ENCODE measurements at regions not wholly inside any gene's neighbourhood (a gene's known extent, or its start where the extent isn't known, plus 50 kb on each side); places are given as distances from the start of the nearest gene placed in this dataset.

DNA sequence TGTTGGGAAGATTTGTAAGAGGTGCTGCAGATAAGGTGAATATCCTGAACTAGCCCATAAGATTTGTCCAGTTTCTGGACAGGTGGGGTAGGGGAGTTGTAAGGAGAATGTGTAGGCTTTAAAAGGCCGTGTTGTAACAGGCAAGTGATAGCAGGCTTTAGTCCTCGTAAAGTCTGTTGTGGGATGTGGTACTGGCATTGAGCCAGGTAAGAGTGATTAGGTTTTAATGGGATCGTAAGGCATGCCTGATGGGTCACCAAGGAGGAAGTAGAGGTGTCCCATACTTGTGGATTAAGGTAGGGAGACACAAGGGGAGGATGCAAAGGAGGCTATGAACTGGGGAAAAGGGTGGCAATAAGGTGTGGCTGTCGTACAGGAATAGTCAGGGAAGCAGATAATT is 256.9 kb upstream of the DKK2 start:
- DNase-seq (ENCODE audit: insufficient read length): no peak
- no peak for TF ChIP-seq POLR2A (IDR thresholded peaks at IDR 0.05; ENCODE audit: low read depth, low read length)
- TF ChIP-seq POLR2AphosphoS5 (IDR thresholded peaks at IDR 0.05; ENCODE audit: low read depth, low read length): no peak
- no peak for TF ChIP-seq TAF1 (IDR thresholded peaks at IDR 0.05; ENCODE audit: borderline replicate concordance, low read depth, low read length)
- FAIRE-seq: no peak

DNA sequence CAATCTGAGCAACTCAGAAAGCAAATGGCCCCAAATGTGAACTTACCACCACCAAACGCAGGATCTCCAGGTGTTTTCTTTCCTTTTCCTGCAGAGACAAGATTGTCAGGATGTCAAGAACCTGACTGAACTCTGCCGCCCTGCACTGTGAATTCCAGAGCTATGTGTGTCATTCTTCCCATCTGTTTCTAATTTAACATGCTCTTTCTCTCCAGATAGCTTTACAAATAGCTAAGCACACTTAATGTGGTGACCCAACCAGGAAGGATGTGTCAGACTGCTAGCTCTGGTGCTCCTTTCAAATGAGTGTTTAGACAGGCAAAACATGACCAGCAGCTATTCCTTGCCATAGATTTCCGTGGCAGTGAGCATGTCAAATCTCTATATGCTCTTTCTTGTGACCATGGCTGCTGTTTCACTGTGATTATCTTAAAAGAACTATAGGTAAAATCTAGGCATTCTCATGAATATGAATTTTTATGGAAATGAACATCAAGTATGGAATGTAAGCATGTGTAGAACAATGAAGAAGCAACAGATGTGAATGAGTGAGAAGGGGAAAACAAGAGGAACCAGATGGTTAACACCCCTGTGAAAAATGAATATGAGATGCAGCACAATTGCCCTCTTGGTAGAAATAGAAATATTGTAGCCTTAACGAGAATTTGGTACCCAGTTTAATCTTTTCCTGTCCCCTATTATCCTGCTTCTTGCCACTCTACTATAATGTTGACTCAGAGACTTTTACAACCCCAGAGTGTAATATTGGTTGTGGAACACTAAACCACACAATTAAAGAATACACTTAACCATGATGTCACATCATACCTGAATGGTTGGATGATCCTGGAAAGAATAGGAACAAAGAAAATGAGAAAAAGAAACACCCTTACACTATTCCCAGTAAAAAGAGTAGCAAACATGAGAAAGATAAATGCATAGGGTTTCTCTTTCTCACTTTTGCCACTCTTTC is 247.8 kb upstream of the DKK2 start:
- TF ChIP-seq TAF1 (IDR thresholded peaks at IDR 0.05; ENCODE audit: borderline replicate concordance, low read depth, low read length): no peak
- no peak for TF ChIP-seq POLR2A (IDR thresholded peaks at IDR 0.05; ENCODE audit: low read depth, low read length)
- no peak for TF ChIP-seq POLR2AphosphoS5 (IDR thresholded peaks at IDR 0.05; ENCODE audit: low read depth, low read length)
- DNase-seq (ENCODE audit: insufficient read length) (no peak), FAIRE-seq (no peak)

GRCh38 chr4:107279733-107280132 is 243.6 kb upstream of the DKK2 start:
- DNase-seq (ENCODE audit: insufficient read length) (no peak), FAIRE-seq (no peak)

DNA sequence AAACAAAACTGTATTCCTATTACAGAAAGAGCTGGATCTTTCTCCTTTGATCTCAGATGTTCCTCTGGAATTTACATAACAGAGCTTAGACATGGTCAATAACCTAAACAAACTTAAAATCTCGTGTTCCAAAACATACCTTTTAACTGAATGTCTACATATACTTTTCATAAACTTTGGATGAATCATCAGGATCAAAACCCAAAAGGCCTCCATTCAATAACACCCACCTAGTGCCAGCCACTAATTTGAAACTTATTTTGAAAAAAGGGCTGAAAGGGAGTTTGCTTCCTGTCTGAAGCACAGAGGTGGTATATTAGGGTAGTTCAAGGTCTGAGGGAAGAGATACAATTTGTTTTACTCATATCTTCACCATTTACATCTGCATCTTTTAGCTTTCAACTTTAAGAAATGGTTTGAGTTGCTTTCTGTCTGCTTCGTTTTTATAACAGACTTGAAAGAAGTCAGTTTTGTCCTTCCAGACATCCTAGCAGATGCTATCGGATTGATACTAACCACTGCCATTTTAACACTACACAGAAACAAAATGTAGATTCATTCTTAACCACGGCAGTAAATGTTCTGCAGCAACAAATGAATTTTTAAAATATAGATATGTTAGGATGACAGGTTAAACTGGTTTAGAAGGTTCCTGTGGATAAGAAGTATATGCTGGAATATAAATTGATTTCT is 242.8 kb upstream of the DKK2 start:
- TF ChIP-seq TAF1 (IDR thresholded peaks at IDR 0.05; ENCODE audit: borderline replicate concordance, low read depth, low read length) (no peak), POLR2AphosphoS5 (IDR thresholded peaks at IDR 0.05; ENCODE audit: low read depth, low read length) (no peak), POLR2A (IDR thresholded peaks at IDR 0.05; ENCODE audit: low read depth, low read length) (no peak)
- FAIRE-seq (no peak), DNase-seq (ENCODE audit: insufficient read length) (no peak)

More at GRCh38 chr4:107279733-107280132, 243.6 kb upstream of the DKK2 start:
- TF ChIP-seq POLR2A (IDR thresholded peaks at IDR 0.05; ENCODE audit: low read depth, low read length): no peak

DNA sequence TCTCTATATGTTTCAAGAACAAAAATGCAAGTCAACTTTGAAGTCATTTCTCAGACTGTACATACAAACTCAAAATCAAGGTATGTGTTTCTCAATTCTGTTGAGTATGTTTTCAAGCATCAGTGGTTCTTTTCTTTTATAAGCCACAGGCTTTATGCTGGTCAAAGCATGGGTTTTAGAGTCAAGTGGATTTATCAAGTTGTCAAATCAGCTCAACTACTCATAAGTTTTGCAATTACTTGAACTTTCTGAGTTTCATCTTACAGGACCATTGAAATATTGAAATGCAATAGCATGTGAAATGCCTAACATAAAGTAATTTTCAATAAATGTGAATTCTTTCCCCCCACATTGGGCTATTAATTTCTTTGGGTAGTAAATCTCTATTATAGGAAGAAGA is 239.9 kb upstream of the DKK2 start:
- no peak for DNase-seq (ENCODE audit: insufficient read length)
- no peak for FAIRE-seq
- TF ChIP-seq POLR2AphosphoS5 (IDR thresholded peaks at IDR 0.05; ENCODE audit: low read depth, low read length): no peak
- TF ChIP-seq TAF1 (IDR thresholded peaks at IDR 0.05; ENCODE audit: borderline replicate concordance, low read depth, low read length): no peak
- no peak for TF ChIP-seq POLR2A (IDR thresholded peaks at IDR 0.05; ENCODE audit: low read depth, low read length)

DNA sequence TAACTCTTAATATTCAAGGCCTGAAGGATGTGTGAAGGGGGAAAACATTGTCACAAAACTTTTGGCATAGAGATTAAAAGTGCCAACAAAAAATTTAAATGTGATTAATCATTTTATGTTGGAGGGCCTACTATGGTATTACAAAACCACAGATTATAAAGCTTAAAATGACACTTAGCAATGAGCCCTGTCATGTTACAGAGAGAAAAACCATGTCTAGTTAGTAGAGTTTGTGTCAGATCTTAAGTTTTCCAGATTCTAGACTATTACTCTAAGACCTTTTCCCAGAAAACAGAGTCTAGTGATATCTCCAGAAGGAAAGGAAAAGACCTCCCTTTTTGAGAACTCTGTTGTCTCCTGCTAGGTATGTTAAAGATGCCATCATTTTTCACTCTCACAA is 239.1 kb upstream of the DKK2 start:
- TF ChIP-seq POLR2AphosphoS5 (IDR thresholded peaks at IDR 0.05; ENCODE audit: low read depth, low read length): no peak
- no peak for TF ChIP-seq TAF1 (IDR thresholded peaks at IDR 0.05; ENCODE audit: borderline replicate concordance, low read depth, low read length)
- no peak for FAIRE-seq
- DNase-seq (ENCODE audit: insufficient read length): no peak

DNA sequence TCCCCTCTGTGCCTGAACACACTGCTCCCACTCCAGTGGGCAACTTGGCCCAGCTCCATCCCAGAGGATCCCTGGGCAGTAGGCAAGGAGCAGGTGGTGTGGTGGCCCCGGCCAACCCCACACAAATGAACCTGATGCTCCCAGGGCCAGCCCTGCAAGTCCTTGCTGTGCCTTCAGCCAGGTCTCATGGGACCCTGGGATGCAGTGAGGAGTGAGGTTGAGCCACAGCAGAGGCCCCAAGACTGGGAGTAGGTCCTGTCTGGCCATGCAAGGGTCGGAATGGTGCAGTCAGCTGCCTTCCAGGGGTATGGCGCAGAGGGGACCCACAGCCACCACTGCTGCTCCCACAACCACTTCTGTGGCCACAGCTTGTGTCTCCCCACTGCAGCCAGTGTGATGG is 234.5 kb upstream of the DKK2 start:
- TF ChIP-seq POLR2AphosphoS5 (IDR thresholded peaks at IDR 0.05; ENCODE audit: low read depth, low read length) (no peak), POLR2A (IDR thresholded peaks at IDR 0.05; ENCODE audit: low read depth, low read length) (no peak), TAF1 (IDR thresholded peaks at IDR 0.05; ENCODE audit: borderline replicate concordance, low read depth, low read length) (no peak)
- FAIRE-seq (no peak), DNase-seq (ENCODE audit: insufficient read length) (no peak)

- no peak for FAIRE-seq
- TF ChIP-seq TAF1 (IDR thresholded peaks at IDR 0.05; ENCODE audit: borderline replicate concordance, low read depth, low read length) (no peak), POLR2AphosphoS5 (IDR thresholded peaks at IDR 0.05; ENCODE audit: low read depth, low read length) (no peak), POLR2A (IDR thresholded peaks at IDR 0.05; ENCODE audit: low read depth, low read length) (no peak)
- DNase-seq (ENCODE audit: insufficient read length): no peak
These were observed 233.1 kb upstream of the DKK2 start for GRCh38 chr4:107269175-107269574.

DNA sequence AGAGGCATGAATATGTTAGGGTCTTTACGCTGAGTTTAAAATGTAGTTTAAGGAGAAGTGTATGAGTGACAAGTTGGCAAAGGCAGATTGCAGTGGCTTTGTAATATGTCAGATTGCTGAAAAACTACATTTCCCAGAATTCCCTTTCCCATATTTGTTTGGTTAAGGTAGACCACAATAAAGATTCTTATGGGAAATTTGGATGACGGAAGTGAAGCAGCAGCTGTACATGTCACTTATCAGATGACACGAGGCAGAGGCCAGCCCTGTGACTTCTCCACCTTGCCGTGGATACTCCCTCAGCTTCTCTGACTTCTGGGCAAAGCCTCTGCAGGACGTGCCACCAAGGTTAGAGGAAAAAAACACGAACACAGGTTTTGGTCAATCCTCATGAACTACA is 229.7 kb upstream of the DKK2 start:
- TF ChIP-seq POLR2A (IDR thresholded peaks at IDR 0.05; ENCODE audit: low read depth, low read length): no peak
- FAIRE-seq (no peak), DNase-seq (ENCODE audit: insufficient read length) (no peak)

GRCh38 chr4:107261241-107261874 is 225.2 kb upstream of the DKK2 start:
- FAIRE-seq: no peak
- no peak for DNase-seq (ENCODE audit: insufficient read length)
- TF ChIP-seq POLR2A (IDR thresholded peaks at IDR 0.05; ENCODE audit: low read depth, low read length) (no peak), TAF1 (IDR thresholded peaks at IDR 0.05; ENCODE audit: borderline replicate concordance, low read depth, low read length) (no peak), POLR2AphosphoS5 (IDR thresholded peaks at IDR 0.05; ENCODE audit: low read depth, low read length) (no peak)

- TF ChIP-seq POLR2A (IDR thresholded peaks at IDR 0.05; ENCODE audit: low read depth, low read length): no peak
- no peak for TF ChIP-seq TAF1 (IDR thresholded peaks at IDR 0.05; ENCODE audit: borderline replicate concordance, low read depth, low read length)
- no peak for TF ChIP-seq POLR2AphosphoS5 (IDR thresholded peaks at IDR 0.05; ENCODE audit: low read depth, low read length)
- DNase-seq (ENCODE audit: insufficient read length) (no peak), FAIRE-seq (no peak)
These were observed 222.2 kb upstream of the DKK2 start for GRCh38 chr4:107258359-107258758.

DNA sequence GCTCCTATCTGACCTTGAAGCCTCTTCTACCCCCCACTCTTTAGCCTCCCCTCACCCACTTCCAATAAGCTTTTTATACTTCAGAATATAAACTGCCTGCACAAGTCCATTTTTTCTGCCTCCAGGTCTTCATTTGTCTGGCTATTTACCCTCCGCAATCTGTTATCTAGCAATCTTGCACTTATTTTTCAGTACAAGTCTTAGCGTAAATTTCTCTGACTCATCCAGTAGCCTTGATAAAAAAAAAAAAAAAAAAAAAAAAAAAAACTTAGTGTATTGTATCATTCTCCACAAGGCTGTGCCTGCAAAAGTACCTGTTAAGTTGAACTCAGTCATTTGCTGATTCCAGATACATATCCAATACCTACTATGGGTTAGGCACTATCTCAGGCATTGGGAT is 219.5 kb upstream of the DKK2 start:
- TF ChIP-seq TAF1 (IDR thresholded peaks at IDR 0.05; ENCODE audit: borderline replicate concordance, low read depth, low read length) (no peak), POLR2A (IDR thresholded peaks at IDR 0.05; ENCODE audit: low read depth, low read length) (no peak), POLR2AphosphoS5 (IDR thresholded peaks at IDR 0.05; ENCODE audit: low read depth, low read length) (no peak)
- DNase-seq (ENCODE audit: insufficient read length): no peak
- no peak for FAIRE-seq
